Glomerular visceral epithelial cell (primary cell): ENCODE measurements at regions not wholly inside any gene's neighbourhood (a gene's known extent, or its start where the extent isn't known, plus 50 kb on each side); places are given as distances from the start of the nearest gene placed in this dataset.
A peak's percentile ranks its signal among the peaks of the same experiment; 100 is the strongest.

Experiments used
- DNase-seq: peaks from one replicate; pipeline ENCODE4 v3.0.0-alpha.2; 2016; ENCODE audit errors: extremely low spot score

DNA sequence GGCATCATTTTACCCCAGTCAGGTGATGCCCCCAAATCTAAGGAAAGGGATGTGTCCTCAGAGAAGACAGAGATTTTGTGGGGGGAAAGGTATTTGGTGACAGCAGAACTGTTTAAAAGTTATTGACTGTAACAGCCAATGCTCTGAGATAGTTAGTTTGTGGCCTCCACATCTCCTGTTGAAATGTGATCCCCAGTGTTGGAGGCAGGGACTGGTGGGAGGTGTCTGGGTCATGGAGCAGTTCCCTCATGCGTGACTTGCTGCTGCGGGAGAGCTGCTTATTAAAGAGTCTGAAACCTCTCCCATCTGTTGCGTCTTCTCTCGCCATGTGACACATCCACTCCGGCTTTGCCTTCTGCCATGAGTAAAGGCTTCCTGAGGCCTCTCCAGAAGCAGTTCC lies 282.8 kb upstream of the FOXQ1 start:
- DNase-seq, result peak; percentile 24

GRCh38 chr6:1028723-1029122 lies 283.2 kb upstream of the FOXQ1 start:
- DNase-seq, result no peak

DNA sequence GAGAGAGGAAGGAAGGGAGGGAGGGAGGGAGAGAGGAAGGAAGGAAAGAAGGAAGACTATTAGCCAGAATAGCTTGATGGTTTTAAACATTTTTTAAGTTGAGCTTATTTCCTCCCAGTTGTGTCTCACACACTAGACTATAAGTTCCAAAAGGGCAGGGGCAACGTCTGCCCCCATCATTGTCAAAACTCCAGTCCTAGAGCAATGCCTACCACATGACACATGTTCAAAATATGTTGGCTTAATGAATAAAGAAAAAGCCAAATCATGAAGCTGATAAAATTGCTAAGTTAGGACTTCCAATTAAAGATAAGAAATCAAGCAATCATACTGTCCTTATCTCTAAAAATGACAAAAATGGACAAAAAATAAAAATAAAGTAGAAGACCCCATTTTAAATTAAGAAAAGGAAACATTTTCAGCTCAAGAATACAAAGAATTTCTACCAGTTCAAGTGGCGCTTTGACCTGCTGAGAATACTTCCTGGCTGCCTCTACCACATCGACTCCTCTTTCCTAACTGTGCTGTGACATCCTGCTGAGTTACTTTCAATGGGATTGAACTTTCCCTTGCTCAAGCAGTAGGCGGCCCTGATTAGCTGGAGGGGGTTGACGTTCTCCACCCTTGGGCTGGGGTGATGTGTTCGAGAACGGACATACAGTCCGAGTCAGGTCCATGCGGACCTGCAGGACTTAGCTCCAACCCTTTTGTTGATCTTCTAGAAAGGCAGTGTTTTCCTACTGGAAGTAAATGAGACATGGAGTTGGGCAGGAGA lies 283.9 kb upstream of the FOXQ1 start:
- no peak for DNase-seq

DNA sequence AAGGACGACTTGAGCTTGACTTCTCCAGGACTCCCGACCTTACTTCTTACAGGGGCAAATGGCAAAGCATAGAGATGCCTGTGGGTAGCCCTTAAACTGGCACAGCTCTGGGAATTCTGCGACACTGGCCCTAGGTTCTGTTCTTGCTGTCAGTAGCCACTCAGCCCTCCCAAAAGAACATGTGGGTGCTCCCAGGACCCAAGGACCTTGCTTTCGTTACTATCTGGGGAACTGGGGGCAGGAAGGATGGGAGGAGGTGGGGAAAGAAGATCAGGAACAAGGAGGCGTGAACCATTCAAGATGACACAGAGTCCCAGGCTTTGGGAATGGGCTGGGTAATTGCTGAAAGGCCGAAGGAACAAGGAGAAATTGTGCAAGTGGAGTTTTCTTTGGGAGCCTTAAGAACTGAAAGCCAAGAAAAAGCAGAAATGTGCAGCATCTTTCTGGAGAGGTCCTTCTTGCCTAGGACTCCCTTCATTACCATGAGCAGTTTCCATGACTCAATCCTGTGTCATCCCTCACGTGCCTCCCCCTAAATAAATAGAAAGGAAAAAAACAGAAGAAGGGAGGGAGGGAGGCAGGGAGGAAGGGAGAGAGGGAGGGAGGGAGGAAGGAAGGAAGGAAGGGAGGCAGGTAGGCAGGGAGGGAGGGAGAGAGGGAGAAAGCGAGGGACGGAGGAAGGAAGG lies 284.6 kb upstream of the FOXQ1 start:
- no peak for DNase-seq

DNA sequence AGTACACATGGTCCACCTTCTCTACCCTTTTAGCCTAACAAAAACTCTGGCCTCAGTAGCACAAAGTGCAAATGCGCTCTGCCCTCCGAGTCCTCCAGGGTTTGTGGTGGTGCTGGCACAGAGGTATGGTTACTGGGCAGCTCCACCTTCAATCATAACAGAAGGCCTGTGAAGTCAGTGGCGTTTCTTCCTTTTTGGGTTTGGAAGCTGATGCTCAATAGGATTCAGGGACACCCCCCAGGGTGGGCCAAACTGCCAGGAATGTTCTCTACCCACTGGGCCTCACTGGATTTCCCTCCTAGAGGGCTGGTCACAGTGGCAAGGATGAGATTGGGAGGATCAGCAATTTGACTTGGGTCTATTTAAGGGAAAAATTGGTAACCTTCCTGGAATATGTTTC lies 286.1 kb upstream of the FOXQ1 start:
- DNase-seq, result no peak

DNA sequence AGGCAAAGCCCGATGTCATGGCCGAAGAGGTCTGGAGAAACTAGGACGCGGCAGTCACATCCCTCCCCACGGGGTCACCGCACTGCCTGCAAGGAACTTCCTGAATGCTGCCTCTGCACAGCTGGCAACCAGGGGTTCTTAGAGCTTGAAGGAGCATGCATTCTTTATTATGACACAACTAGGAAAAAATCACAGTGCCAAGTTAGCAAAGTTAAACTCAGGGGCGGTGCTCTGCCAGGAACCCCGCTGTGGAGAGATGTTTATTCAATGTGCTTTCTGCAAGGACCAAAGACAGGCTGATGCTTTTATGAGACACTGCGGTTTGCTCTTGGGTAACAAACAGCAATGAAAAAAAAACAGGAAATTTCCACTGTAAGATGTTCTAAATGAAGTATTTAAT lies 287.3 kb upstream of the FOXQ1 start:
- no peak for DNase-seq

DNA sequence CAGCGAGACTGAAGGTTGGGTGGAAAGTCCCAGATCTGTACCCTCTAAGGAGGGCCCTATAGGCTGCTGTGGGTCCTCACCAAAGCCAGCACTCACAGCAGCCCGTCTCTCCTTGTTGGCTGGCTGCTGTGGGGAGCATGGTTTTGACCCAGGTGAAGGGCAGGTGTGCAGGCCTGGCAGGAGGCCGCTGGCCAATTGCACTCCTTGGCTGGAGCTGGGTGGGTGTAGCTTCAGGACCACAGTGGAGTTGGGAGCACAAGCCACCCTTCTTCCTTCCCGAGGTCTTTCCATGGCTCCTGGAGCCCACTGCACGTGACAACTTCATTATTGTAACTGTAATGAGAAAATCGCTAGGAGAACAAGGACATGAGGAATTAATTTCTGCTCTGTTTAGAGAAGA lies 287.7 kb upstream of the FOXQ1 start:
- DNase-seq, result no peak

GRCh38 chr6:1023229-1023628 lies 288.7 kb upstream of the FOXQ1 start:
- DNase-seq, result no peak

GRCh38 chr6:1022719-1023118 lies 289.2 kb upstream of the FOXQ1 start:
- no peak for DNase-seq

- DNase-seq, result no peak
These were observed 291.1 kb upstream of the FOXQ1 start for GRCh38 chr6:1020837-1021236.

GRCh38 chr6:1020133-1020532 lies 291.8 kb upstream of the FOXQ1 start:
- DNase-seq, result no peak

- no peak for DNase-seq
These were observed 293.9 kb upstream of the FOXQ1 start for GRCh38 chr6:1018041-1018440.

DNA sequence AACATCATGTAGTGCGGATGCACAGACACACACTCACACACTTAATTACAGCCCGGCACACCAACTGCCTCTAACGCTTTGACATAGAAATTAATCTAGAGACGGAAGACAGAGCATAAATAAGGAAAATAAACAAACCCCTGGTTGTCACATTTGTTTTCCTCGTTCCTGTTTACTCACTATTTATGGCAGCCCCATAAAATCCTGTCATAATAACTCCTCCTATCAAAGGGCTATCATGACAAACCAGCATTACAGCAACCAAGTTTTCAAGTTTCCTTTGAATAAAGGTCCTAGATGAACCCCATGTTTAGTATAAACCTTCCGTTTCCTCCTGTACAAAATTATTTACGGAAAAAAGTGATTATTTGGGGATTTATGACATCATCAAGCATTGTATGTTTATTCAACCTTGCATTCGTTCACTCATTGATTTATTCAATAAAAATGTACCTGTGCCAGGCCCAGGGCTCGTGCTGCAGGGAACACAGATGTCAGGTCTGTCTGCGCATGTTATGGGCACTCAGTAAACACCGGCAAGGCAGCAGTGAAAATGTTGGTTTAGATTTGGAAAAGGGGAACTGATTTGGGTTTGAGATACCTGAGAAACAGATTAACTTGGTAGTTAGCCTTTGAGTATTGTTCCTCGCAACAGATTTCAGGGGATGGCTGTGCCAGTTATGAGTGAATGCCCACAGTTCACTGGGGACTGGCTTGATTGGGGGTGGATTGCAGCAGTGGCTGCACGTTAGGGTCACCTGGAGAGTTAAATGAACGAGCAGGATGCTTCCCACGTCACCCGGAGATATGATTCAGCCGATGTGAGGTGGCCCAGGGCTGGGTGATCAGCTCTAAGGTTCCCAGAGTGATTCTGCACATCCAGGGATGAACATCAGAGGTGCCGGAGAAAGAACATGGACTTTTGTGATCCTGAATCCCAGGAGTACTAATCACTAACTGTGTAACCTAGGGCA lies 295.3 kb upstream of the FOXQ1 start:
- DNase-seq, result no peak

DNA sequence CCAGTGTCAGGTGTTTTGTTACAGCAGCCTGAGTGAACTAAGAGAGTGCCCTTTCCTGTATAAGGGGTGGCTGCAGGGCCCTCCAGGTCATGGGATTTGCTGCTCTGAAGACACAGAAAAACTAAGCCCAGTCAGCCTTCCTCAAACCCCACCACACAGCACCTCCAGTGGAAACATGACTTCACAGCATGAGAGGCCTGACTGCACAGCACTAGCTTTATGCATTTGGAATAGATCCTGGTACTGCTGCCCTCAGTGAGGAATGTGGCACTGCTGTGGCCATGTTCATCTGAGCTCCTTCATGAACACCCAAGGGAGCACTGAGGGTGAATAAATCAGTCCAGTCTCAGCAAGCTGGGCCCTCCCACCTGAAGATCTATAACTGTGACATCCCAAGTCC lies 296.1 kb upstream of the FOXQ1 start:
- no peak for DNase-seq

DNA sequence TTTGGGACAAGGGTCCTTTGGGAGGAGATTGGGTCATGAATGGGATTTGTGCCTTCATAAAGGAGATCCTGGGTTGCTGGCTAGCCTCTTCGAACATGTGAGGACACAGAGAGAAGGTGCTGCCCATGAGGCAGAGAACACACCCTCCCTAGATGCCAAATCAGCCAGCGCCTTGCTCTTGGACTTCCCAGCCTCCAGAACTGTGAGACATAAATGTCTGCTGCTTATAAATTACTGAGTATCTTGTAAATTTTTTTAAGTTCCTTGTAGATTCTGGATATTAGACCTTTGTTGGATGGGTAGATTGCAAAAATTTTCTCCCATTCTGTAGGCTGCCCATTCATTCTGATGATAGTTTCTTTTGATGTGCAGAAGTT lies 297.5 kb upstream of the FOXQ1 start:
- DNase-seq, result no peak

- no peak for DNase-seq
These were observed 298.1 kb upstream of the FOXQ1 start for GRCh38 chr6:1013656-1014430.

DNA sequence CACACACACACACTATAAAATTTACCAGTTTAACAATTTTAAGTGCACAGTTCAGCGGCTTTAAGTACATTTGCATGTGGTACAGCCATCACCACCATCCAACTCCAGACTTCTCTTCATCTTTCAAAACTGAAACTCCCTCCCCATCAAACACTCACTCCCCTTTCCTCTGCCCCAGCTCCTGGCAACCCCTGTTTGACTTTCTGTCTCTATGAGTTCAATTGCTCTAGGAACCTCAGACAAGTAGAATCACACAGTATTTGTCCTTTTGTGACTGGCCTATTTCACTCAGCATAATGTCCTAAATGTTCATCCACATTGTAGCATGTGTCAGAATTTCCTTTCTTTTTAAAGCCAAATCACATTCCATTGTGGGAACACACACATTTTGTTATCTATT lies 302.8 kb upstream of the FOXQ1 start:
- no peak for DNase-seq

DNA sequence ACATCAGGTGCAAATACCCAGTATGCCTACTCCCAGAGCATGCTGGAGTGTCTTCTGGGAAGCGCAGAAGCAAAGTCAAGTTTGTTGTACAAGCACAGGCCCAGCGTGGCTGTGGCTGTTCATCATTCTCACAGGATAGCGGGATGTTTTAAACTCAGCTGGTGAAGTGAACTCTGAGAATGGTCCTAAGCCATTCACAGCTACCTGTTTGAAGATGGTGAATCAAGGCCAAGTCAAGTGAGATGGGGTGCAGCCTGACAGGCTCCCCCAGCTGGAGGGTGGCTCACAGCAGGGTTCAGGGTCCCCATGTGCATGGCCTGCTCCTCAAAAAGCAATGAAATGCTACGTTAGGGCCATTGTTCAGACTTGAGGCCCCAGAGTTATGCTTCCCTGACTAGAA lies 304.7 kb upstream of the FOXQ1 start:
- no peak for DNase-seq

GRCh38 chr6:1004885-1005630 lies 306.8 kb upstream of the FOXQ1 start:
- no peak for DNase-seq

- no peak for DNase-seq
These were observed 308.3 kb upstream of the FOXQ1 start for GRCh38 chr6:1003394-1004160.
